Spleen (tissue), 11 donors: ENCODE measurements at regions not wholly inside any gene's neighbourhood (a gene's known extent, or its start where the extent isn't known, plus 50 kb on each side); places are given as distances from the start of the nearest gene placed in this dataset.

ENCODE experiments used
- DNase-seq: peaks from one replicate; pipeline ENCODE4 v3.0.0-alpha.2; 2020
- H3K27ac ChIP-seq, 8 donors: fragments of 200-600 bp; sonication (generic) in 7 of 8; 1 replicate in 4 of 8; 2 replicates in 4 of 8; pipeline versions ENCODE4 v1.5.0 to v1.8.0; 2016 to 2021; ENCODE audit warnings: inconsistent platforms in 4 of 8, mild to moderate bottlenecking in 4 of 8, moderate library complexity in 1 of 8
- H3K27me3 ChIP-seq, 7 donors: fragments of 200-600 bp; sonication (generic) in 6 of 7; replicated peaks in 1 of 7; 1 replicate in 4 of 7; 2 replicates in 3 of 7; pipeline versions ENCODE4 v1.5.0 to v1.8.0; 2016 to 2021; ENCODE audit warnings: inconsistent platforms in 3 of 7, mild to moderate bottlenecking in 1 of 7
- H3K36me3 ChIP-seq, 6 donors: fragments of 200-600 bp; sonication (generic) in 5 of 6; 1 replicate in 4 of 6; 2 replicates in 2 of 6; pipeline versions ENCODE4 v1.5.0 to v1.8.0; 2016 to 2021; ENCODE audit warnings: inconsistent platforms in 2 of 6
- H3K4me1 ChIP-seq, 6 donors: fragments of 200-600 bp; sonication (generic) in 5 of 6; 1 replicate in 3 of 6; 2 replicates in 3 of 6; pipeline versions ENCODE4 v1.5.0 to v1.8.0; 2016 to 2021; ENCODE audit warnings: inconsistent platforms in 3 of 6
- H3K4me3 ChIP-seq, 8 donors: fragments of 200-600 bp; sonication (generic) in 7 of 8; 1 replicate in 4 of 8; 2 replicates in 4 of 8; pipeline versions ENCODE4 v1.5.0 to v1.8.0; 2016 to 2021; ENCODE audit warnings: inconsistent platforms in 4 of 8, mild to moderate bottlenecking in 4 of 8, moderate library complexity in 2 of 8
- H3K9me3 ChIP-seq, 8 donors: fragments of 200-600 bp; sonication (generic) in 7 of 8; 1 replicate in 4 of 8; 2 replicates in 4 of 8; pipeline versions ENCODE4 v1.5.0 to v1.8.0; 2016 to 2021; ENCODE audit warnings: inconsistent platforms in 4 of 8
- CTCF ChIP-seq, 11 experiments: fragments of 200-600 bp in 7 of 11; fragments of 450-650 bp in 4 of 11; sonication (generic) in 4 of 11; IDR thresholded peaks in 8 of 11; conservative IDR thresholded peaks in 3 of 11; 1 replicate in 7 of 11; 2 replicates in 4 of 11; pipeline versions ENCODE4 v1.4.0 to v1.8.0; 2016 to 2021; ENCODE audit warnings: antibody characterized with exemption in 11 of 11, inconsistent platforms in 4 of 11, mild to moderate bottlenecking in 1 of 11
- POLR2A ChIP-seq, 3 donors: fragments of 450-650 bp; IDR thresholded peaks; one replicate each; pipeline ENCODE4 v1.5.1; 2017; ENCODE audit warnings: antibody characterized with exemption in 3 of 3, mild to moderate bottlenecking in 1 of 3
- POLR2AphosphoS5 ChIP-seq, 3 donors: sonication (generic); formaldehyde crosslinking; IDR thresholded peaks; one replicate each; pipeline ENCODE4 v1.5.1; 2017; ENCODE audit warnings: antibody characterized with exemption in 3 of 3
- WGBS, 5 donors: extraction: QIAGEN DNeasy Blood & Tissue Kit in 3 of 5; methylation state at CpG; one replicate each; pipeline versions ENCODE4 v1.1.5 to v1.1.7; 2013 to 2018; 5-methylcytosine and 5-hydroxymethylcytosine counted together
- intact Hi-C: fragments of 100-400 bp; cut with DNase I; formaldehyde crosslinking; loops from one replicate; pipeline ENCODE4 v1.15.0; 2023; ENCODE audit warnings: low total_unique reads
- donor health status: healthy with polysubstance abuse.
- donor health status: DM: no; HTN: no; CAD: no; lungs with moderate emphysema.
- donor health status: DM: no; HTN: no; CAD: no.
- donor health status: Bipolar disorder and iron deficiency.
- donor health status: healthy.
- donor health status: DM: no; HTN: no; CAD: no.
- donor health status: DM: yes; HTN: yes; CAD: no.

- TF ChIP-seq POLR2AphosphoS5 (IDR thresholded peaks at IDR 0.05) (no peak), CTCF (IDR thresholded peaks at IDR 0.05 in 8 of 11, conservative IDR thresholded peaks at IDR 0.05 in 3 of 11) (no peak), POLR2A (IDR thresholded peaks at IDR 0.05) (no peak)
- H3K4me3 ChIP-seq = no peak overlapping the region
- DNase-seq = no peak
- intact Hi-C loops = no loop called here
- H3K4me1 ChIP-seq = no peaks in the 10 kb centered on the region
- H3K27ac ChIP-seq = no peak overlapping the region
- H3K9me3 ChIP-seq = peaks cover 0 to 11% (median 2%) of the 10 kb centered on the region in 8 donors
- H3K27me3 ChIP-seq = no peaks in the 10 kb centered on the region
- WGBS, 5 donors = 72 to 90% (median 79%) methylated on average over 4 of the region's 4 CpGs
- H3K36me3 ChIP-seq = no peaks in the 10 kb centered on the region
These were observed 1428.7 kb downstream of the PCDH18 start for GRCh38 chr4:136103616-136104015.

- H3K36me3 ChIP-seq = no peaks in the 10 kb centered on the region
- no peak for TF ChIP-seq POLR2AphosphoS5 (IDR thresholded peaks at IDR 0.05)
- no peak for TF ChIP-seq POLR2A (IDR thresholded peaks at IDR 0.05)
- no peak for TF ChIP-seq CTCF (IDR thresholded peaks at IDR 0.05 in 8 of 11, conservative IDR thresholded peaks at IDR 0.05 in 3 of 11)
- peaks cover 0 to 11% (median 2%) of the 10 kb centered on the region in 8 donors for H3K9me3 ChIP-seq
- no peaks in the 10 kb centered on the region for H3K27me3 ChIP-seq
- WGBS, 5 donors = 81 to 91% (median 86%) methylated on average over 4 of the region's 4 CpGs
- no peak for DNase-seq
- H3K4me1 ChIP-seq = no peaks in the 10 kb centered on the region
- intact Hi-C loops = no loop called here
- no peak overlapping the region for H3K27ac ChIP-seq
- no peak overlapping the region for H3K4me3 ChIP-seq
These were observed 1434.6 kb downstream of the PCDH18 start for GRCh38 chr4:136097676-136098075.

DNA sequence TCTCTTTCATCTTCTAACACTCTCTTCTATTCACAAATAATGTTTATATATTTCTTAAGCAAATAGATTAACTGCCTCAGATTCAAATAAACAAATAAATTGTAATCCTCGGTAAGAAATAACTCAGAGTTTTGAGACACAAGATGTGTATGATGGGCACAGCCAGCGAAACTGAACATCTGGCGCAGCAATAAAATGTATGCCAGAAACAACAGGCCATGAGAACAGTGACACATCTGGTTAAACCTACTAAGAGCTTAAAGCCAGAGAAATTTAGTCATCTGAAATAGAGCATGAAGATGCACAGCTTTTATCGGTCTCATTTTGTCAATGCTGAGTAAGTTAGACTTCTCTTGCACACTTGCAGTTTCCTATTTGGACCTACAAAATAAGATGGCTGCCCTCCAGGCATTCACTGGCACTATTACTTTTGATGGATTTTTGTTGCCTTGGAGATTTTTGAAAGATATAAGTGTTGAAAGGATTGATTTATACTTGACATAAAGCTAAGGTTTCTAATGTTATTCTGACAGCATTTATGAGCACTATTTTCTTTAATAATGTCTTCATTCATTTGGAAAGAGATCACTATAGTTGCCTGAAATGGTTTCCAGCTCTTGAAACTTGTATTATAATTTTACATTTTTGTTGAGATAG lies 1444.0 kb downstream of the PCDH18 start:
- no peak for DNase-seq
- TF ChIP-seq POLR2A (IDR thresholded peaks at IDR 0.05) (no peak), CTCF (IDR thresholded peaks at IDR 0.05 in 8 of 11, conservative IDR thresholded peaks at IDR 0.05 in 3 of 11) (no peak), POLR2AphosphoS5 (IDR thresholded peaks at IDR 0.05) (no peak)
- intact Hi-C loops = no loop called here
- Histone ChIP-seq H3K36me3 (no peaks in the 10 kb centered on the region), H3K4me1 (no peaks in the 10 kb centered on the region), H3K27ac (no peak overlapping the region), H3K9me3 (no peaks in the 10 kb centered on the region), H3K27me3 (no peaks in the 10 kb centered on the region), H3K4me3 (no peak overlapping the region)
- WGBS, 5 donors = 86 to 92% (median 89%) methylated on average over 4 of the region's 4 CpGs

GRCh38 chr4:136078976-136079375 lies 1453.3 kb downstream of the PCDH18 start:
- 2 to 16% (median 8%) methylated on average over 1 of the region's 1 CpG for WGBS, 5 donors
- Histone ChIP-seq H3K36me3 (no peaks in the 10 kb centered on the region), H3K4me3 (no peak overlapping the region), H3K9me3 (no peaks in the 10 kb centered on the region), H3K27me3 (no peaks in the 10 kb centered on the region), H3K27ac (no peak overlapping the region), H3K4me1 (no peaks in the 10 kb centered on the region)
- intact Hi-C loops = no loop called here
- no peak for TF ChIP-seq POLR2A (IDR thresholded peaks at IDR 0.05)
- TF ChIP-seq POLR2AphosphoS5 (IDR thresholded peaks at IDR 0.05) = no peak
- no peak for TF ChIP-seq CTCF (IDR thresholded peaks at IDR 0.05 in 8 of 11, conservative IDR thresholded peaks at IDR 0.05 in 3 of 11)
- no peak for DNase-seq
